Duodenal mucosa (tissue), 2 donors: ENCODE measurements at regions not wholly inside any gene's neighbourhood (a gene's known extent, or its start where the extent isn't known, plus 50 kb on each side); places are given as distances from the start of the nearest gene placed in this dataset.

Experiments used
- H3K27ac ChIP-seq: one replicate; pipeline ENCODE4 v1.7.0; 2013; ENCODE audit warnings: low read depth, low read length
- H3K27me3 ChIP-seq, 2 donors: one replicate each; pipeline ENCODE4 v1.7.0; 2013; ENCODE audit warnings: low read length in 2 of 2, control low read depth in 1 of 2; ENCODE audit not compliant: insufficient read depth in 2 of 2, control insufficient read depth in 1 of 2
- H3K36me3 ChIP-seq, 2 donors: one replicate each; pipeline ENCODE4 v1.7.0; 2013; ENCODE audit warnings: low read length in 2 of 2, control low read depth in 1 of 2; ENCODE audit not compliant: insufficient read depth in 2 of 2, control insufficient read depth in 1 of 2
- H3K4me1 ChIP-seq, 2 donors: one replicate each; pipeline ENCODE4 v1.7.0; 2013; ENCODE audit warnings: low read length in 2 of 2, control low read depth in 1 of 2; ENCODE audit not compliant: insufficient read depth in 2 of 2, control insufficient read depth in 1 of 2
- H3K4me3 ChIP-seq, 2 donors: one replicate each; pipeline ENCODE4 v1.7.0; 2013; ENCODE audit warnings: low read length in 2 of 2, low read depth in 1 of 2
- H3K9ac ChIP-seq, 2 donors: one replicate each; pipeline ENCODE4 v1.7.0; 2013; ENCODE audit warnings: low read length in 2 of 2, low read depth in 1 of 2
- H3K9me3 ChIP-seq, 2 donors: one replicate each; pipeline ENCODE4 v1.7.0; 2013; ENCODE audit warnings: low read length in 2 of 2, control low read depth in 1 of 2; ENCODE audit not compliant: control insufficient read depth in 1 of 2

GRCh38 chr2:58460670-58461069 is 219.5 kb upstream of the FANCL start:
- Histone ChIP-seq H3K36me3 (no peaks in the 10 kb centered on the region), H3K27ac (no peak overlapping the region), H3K27me3 (no peaks in the 10 kb centered on the region), H3K4me3 (no peak overlapping the region), H3K9me3 (no peaks in the 10 kb centered on the region), H3K4me1 (no peaks in the 10 kb centered on the region), H3K9ac (no peak overlapping the region)

- Histone ChIP-seq H3K27ac (no peak overlapping the region), H3K9me3 (no peaks in the 10 kb centered on the region), H3K27me3 (no peaks in the 10 kb centered on the region), H3K9ac (no peak overlapping the region), H3K36me3 (no peaks in the 10 kb centered on the region), H3K4me1 (peaks cover 0 to 5% of the 10 kb centered on the region in 2 donors), H3K4me3 (no peak overlapping the region)
These were observed 208.3 kb upstream of the FANCL start for GRCh38 chr2:58449286-58450010.

- Histone ChIP-seq H3K36me3 (no peaks in the 10 kb centered on the region), H3K27me3 (no peaks in the 10 kb centered on the region), H3K9ac (no peak overlapping the region), H3K27ac (no peak overlapping the region), H3K4me1 (peaks cover 0 to 5% of the 10 kb centered on the region in 2 donors), H3K4me3 (no peak overlapping the region), H3K9me3 (no peaks in the 10 kb centered on the region)
These were observed 207.7 kb upstream of the FANCL start for GRCh38 chr2:58448845-58449244.

- Histone ChIP-seq H3K9me3 (no peaks in the 10 kb centered on the region), H3K4me3 (no peak overlapping the region), H3K27ac (no peak overlapping the region), H3K27me3 (no peaks in the 10 kb centered on the region), H3K36me3 (no peaks in the 10 kb centered on the region), H3K4me1 (peaks cover 0 to 5% of the 10 kb centered on the region in 2 donors), H3K9ac (no peak overlapping the region)
These were observed 207.0 kb upstream of the FANCL start for GRCh38 chr2:58448065-58448507.

- Histone ChIP-seq H3K9me3 (no peaks in the 10 kb centered on the region), H3K27ac (no peak overlapping the region), H3K27me3 (no peaks in the 10 kb centered on the region), H3K4me1 (peaks cover 0 to 5% of the 10 kb centered on the region in 2 donors), H3K36me3 (no peaks in the 10 kb centered on the region), H3K4me3 (no peak overlapping the region), H3K9ac (no peak overlapping the region)
These were observed 206.5 kb upstream of the FANCL start for GRCh38 chr2:58447586-58447985.

GRCh38 chr2:58441643-58442042 is 200.5 kb upstream of the FANCL start:
- no peak overlapping the region for H3K4me3 ChIP-seq
- no peak overlapping the region for H3K27ac ChIP-seq
- H3K27me3 ChIP-seq = no peaks in the 10 kb centered on the region
- no peak overlapping the region for H3K9ac ChIP-seq
- H3K36me3 ChIP-seq = no peaks in the 10 kb centered on the region
- no peaks in the 10 kb centered on the region for H3K9me3 ChIP-seq
- H3K4me1 ChIP-seq = no peaks in the 10 kb centered on the region

- no peak overlapping the region for H3K9ac ChIP-seq
- H3K9me3 ChIP-seq = no peaks in the 10 kb centered on the region
- no peaks in the 10 kb centered on the region for H3K36me3 ChIP-seq
- H3K4me3 ChIP-seq = no peak overlapping the region
- H3K27me3 ChIP-seq = no peaks in the 10 kb centered on the region
- H3K4me1 ChIP-seq = peaks cover 0 to 3% of the 10 kb centered on the region in 2 donors
- H3K27ac ChIP-seq = no peak overlapping the region
These were observed 195.7 kb upstream of the FANCL start for GRCh38 chr2:58436872-58437271.

- Histone ChIP-seq H3K27ac (no peak overlapping the region), H3K4me3 (no peak overlapping the region), H3K9ac (no peak overlapping the region), H3K4me1 (peaks cover 3 to 6% of the 10 kb centered on the region in 2 donors), H3K9me3 (no peaks in the 10 kb centered on the region), H3K27me3 (no peaks in the 10 kb centered on the region), H3K36me3 (no peaks in the 10 kb centered on the region)
These were observed 194.1 kb upstream of the FANCL start for GRCh38 chr2:58435246-58435645.

GRCh38 chr2:58434692-58435091 is 193.6 kb upstream of the FANCL start:
- no peak overlapping the region for H3K27ac ChIP-seq
- peaks cover 0 to 4% of the 10 kb centered on the region in 2 donors for H3K27me3 ChIP-seq
- no peaks in the 10 kb centered on the region for H3K9me3 ChIP-seq
- peaks cover 3 to 6% of the 10 kb centered on the region in 2 donors for H3K4me1 ChIP-seq
- H3K9ac ChIP-seq = no peak overlapping the region
- no peak overlapping the region for H3K4me3 ChIP-seq
- no peaks in the 10 kb centered on the region for H3K36me3 ChIP-seq

- H3K4me1 ChIP-seq = peaks cover 6 to 7% of the 10 kb centered on the region in 2 donors
- H3K27ac ChIP-seq = no peak overlapping the region
- H3K36me3 ChIP-seq = no peaks in the 10 kb centered on the region
- H3K9me3 ChIP-seq = no peaks in the 10 kb centered on the region
- no peak overlapping the region for H3K9ac ChIP-seq
- H3K4me3 ChIP-seq = peak overlapping the region in 1 of 2 donors; percentile 13
- peaks cover 0 to 4% of the 10 kb centered on the region in 2 donors for H3K27me3 ChIP-seq
These were observed 191.5 kb upstream of the FANCL start for GRCh38 chr2:58432491-58433170.
